Stimulated activated CD8-positive, alpha-beta memory T cell treated with anti-CD3 and anti-CD28 coated beads, Interleukin-7, amount 100 ng/mL, for 4 hours (primary cell): ENCODE measurements at regions not wholly inside any gene's neighbourhood (a gene's known extent, or its start where the extent isn't known, plus 50 kb on each side); places are given as distances from the start of the nearest gene placed in this dataset.
"Not testable (repeated sequence)": the region's sequence is repeated elsewhere in the genome, so short reads cannot be mapped to it uniquely, and the experiment has no call there.

Experiments used
- DNase-seq, 2 donors: peaks; one replicate each; pipeline ENCODE4 v3.0.0-alpha.2; 2020; ENCODE audit warnings: low read depth in 2 of 2

- DNase-seq: no peak
Observed at GRCh38 chr2:58794916-58795315, 553.8 kb upstream of the FANCL start.

- no peak for DNase-seq
Observed at GRCh38 chr2:58794103-58794502, 553.0 kb upstream of the FANCL start.

- no peak for DNase-seq
Observed at GRCh38 chr2:58788402-58788801, 547.3 kb upstream of the FANCL start.

GRCh38 chr2:58770846-58771245 is 529.7 kb upstream of the FANCL start:
- no peak for DNase-seq

GRCh38 chr2:58769864-58770234 is 528.7 kb upstream of the FANCL start:
- DNase-seq: no peak

GRCh38 chr2:58769111-58769863 is 528.2 kb upstream of the FANCL start:
- no peak for DNase-seq

GRCh38 chr2:58768715-58769080 is 527.6 kb upstream of the FANCL start:
- no peak for DNase-seq

- DNase-seq: no peak
Observed at GRCh38 chr2:58767828-58768714, 526.9 kb upstream of the FANCL start.

GRCh38 chr2:58764338-58765104 is 523.4 kb upstream of the FANCL start:
- DNase-seq: no peak

GRCh38 chr2:58762176-58762781 is 521.2 kb upstream of the FANCL start:
- DNase-seq: no peak

- DNase-seq: no peak
Observed at GRCh38 chr2:58757971-58758370, 516.8 kb upstream of the FANCL start.

GRCh38 chr2:58756336-58756735 is 515.2 kb upstream of the FANCL start:
- no peak for DNase-seq

GRCh38 chr2:58752507-58752906 is 511.4 kb upstream of the FANCL start:
- DNase-seq: not testable (repeated sequence)

- not testable (repeated sequence) for DNase-seq
Observed at GRCh38 chr2:58751676-58752075, 510.6 kb upstream of the FANCL start.

- no peak for DNase-seq
Observed at GRCh38 chr2:58749041-58749440, 507.9 kb upstream of the FANCL start.

GRCh38 chr2:58745334-58745733 is 504.2 kb upstream of the FANCL start:
- not testable (repeated sequence) for DNase-seq

GRCh38 chr2:58740426-58740825 is 499.3 kb upstream of the FANCL start:
- no peak for DNase-seq

GRCh38 chr2:58739033-58739432 is 497.9 kb upstream of the FANCL start:
- no peak for DNase-seq

GRCh38 chr2:58734365-58734764 is 493.2 kb upstream of the FANCL start:
- DNase-seq: no peak

GRCh38 chr2:58732999-58733398 is 491.9 kb upstream of the FANCL start:
- DNase-seq: no peak

- DNase-seq: no peak
Observed at GRCh38 chr2:58731488-58731869, 490.4 kb upstream of the FANCL start.
